GM04504 (cell line): ENCODE measurements at regions not wholly inside any gene's neighbourhood (a gene's known extent, or its start where the extent isn't known, plus 50 kb on each side); places are given as distances from the start of the nearest gene placed in this dataset.

Experiments used
- DNase-seq: peaks from one replicate; pipeline ENCODE4 v3.0.0-alpha.2; 2012; ENCODE audit warnings: low read depth

GRCh38 chr4:16365036-16365569 lies 138.8 kb upstream of the TAPT1 start:
- no peak for DNase-seq

GRCh38 chr4:16360694-16361262 lies 134.5 kb upstream of the TAPT1 start:
- no peak for DNase-seq

- no peak for DNase-seq
These were observed 126.9 kb upstream of the TAPT1 start for GRCh38 chr4:16353165-16353564.

- no peak for DNase-seq
These were observed 124.9 kb upstream of the TAPT1 start for GRCh38 chr4:16351161-16351560.

GRCh38 chr4:16344853-16345252 lies 118.6 kb upstream of the TAPT1 start:
- no peak for DNase-seq

- no peak for DNase-seq
These were observed 111.7 kb upstream of the TAPT1 start for GRCh38 chr4:16337936-16338335.

- DNase-seq, result no peak
These were observed 108.3 kb upstream of the TAPT1 start for GRCh38 chr4:16334601-16335000.

- no peak for DNase-seq
These were observed 103.5 kb upstream of the TAPT1 start for GRCh38 chr4:16329797-16330134.

GRCh38 chr4:16329125-16329796 lies 103.0 kb upstream of the TAPT1 start:
- no peak for DNase-seq

GRCh38 chr4:16322183-16322582 lies 95.9 kb upstream of the TAPT1 start:
- no peak for DNase-seq

GRCh38 chr4:16315456-16315855 lies 89.2 kb upstream of the TAPT1 start:
- no peak for DNase-seq

- no peak for DNase-seq
These were observed 84.3 kb upstream of the TAPT1 start for GRCh38 chr4:16310606-16311005.

GRCh38 chr4:16302648-16303047 lies 76.4 kb upstream of the TAPT1 start:
- no peak for DNase-seq

- DNase-seq, result no peak
These were observed 70.7 kb upstream of the TAPT1 start for GRCh38 chr4:16297003-16297402.

- DNase-seq, result peak; percentile 24
These were observed 68.2 kb upstream of the TAPT1 start for GRCh38 chr4:16294455-16294854.

GRCh38 chr4:16293210-16293838 lies 67.1 kb upstream of the TAPT1 start:
- no peak for DNase-seq

GRCh38 chr4:16292585-16292984 lies 66.3 kb upstream of the TAPT1 start:
- DNase-seq, result no peak

GRCh38 chr4:16290681-16291420 lies 64.6 kb upstream of the TAPT1 start:
- DNase-seq, result no peak

GRCh38 chr4:16289897-16290554 lies 63.8 kb upstream of the TAPT1 start:
- DNase-seq, result peak; percentile 9

GRCh38 chr4:16284050-16284449 lies 57.8 kb upstream of the TAPT1 start:
- no peak for DNase-seq

- no peak for DNase-seq
These were observed 51.9 kb upstream of the TAPT1 start for GRCh38 chr4:16278178-16278577.
